ENCODE measurements at regions not wholly inside any gene's neighbourhood (a gene's known extent, or its start where the extent isn't known, plus 50 kb on each side); places are given as distances from the start of the nearest gene placed in this dataset.

- TF ChIP-seq CTCF (IDR thresholded peaks at IDR 0.05) (no peak), POLR2A (IDR thresholded peaks at IDR 0.05) (no peak)
These were observed 456.1 kb upstream of the IL12A start for GRCh38 chr3:159532577-159532976.
